GM12891 (cell line): ENCODE measurements at regions not wholly inside any gene's neighbourhood (a gene's known extent, or its start where the extent isn't known, plus 50 kb on each side); places are given as distances from the start of the nearest gene placed in this dataset.

Source experiments
- POLR2A ChIP-seq: IDR thresholded peaks from 2 replicates; pipeline ENCODE4 v1.6.1; 2011; ENCODE audit warnings: low read depth, low read length, control low read depth
- POLR2AphosphoS5 ChIP-seq: IDR thresholded peaks from 2 replicates; pipeline ENCODE4 v1.6.1; 2011; ENCODE audit warnings: low read depth, low read length, control low read depth
- SPI1 ChIP-seq: IDR thresholded peaks from 2 replicates; pipeline ENCODE4 v1.6.1; 2011; ENCODE audit warnings: low read depth, low read length, control low read depth
- TAF1 ChIP-seq: IDR thresholded peaks from 2 replicates; pipeline ENCODE4 v1.6.1; 2011; ENCODE audit warnings: low read depth, low read length, control low read depth

- TF ChIP-seq SPI1 (no peak), POLR2A (no peak), POLR2AphosphoS5 (no peak), TAF1 (no peak)
Measured at GRCh38 chr6:2575236-2575635, 175.5 kb downstream of the MYLK4 start.
